D721Med (cell line): ENCODE measurements at regions not wholly inside any gene's neighbourhood (a gene's known extent, or its start where the extent isn't known, plus 50 kb on each side); places are given as distances from the start of the nearest gene placed in this dataset.
"Not testable (repeated sequence)": the region's sequence is repeated elsewhere in the genome, so short reads cannot be mapped to it uniquely, and the experiment has no call there.

Experiments used
- DNase-seq: peaks from one replicate; pipeline ENCODE4 v3.0.0; 2011; ENCODE audit warnings: low spot score; ENCODE audit not compliant: insufficient read length
- FAIRE-seq: peaks from 2 replicates; lab custom pipeline; 2011; peaks lifted over from hg19 to GRCh38; lab: Jason Lieb, UNC
- TF ChIP-seq, protein P1 (sequence below): IDR thresholded peaks from 2 replicates; pipeline ENCODE4 v1.5.1; 2012; ENCODE audit warnings: mild to moderate bottlenecking, control low read depth; ENCODE audit not compliant: insufficient read depth; ENCODE audit errors: missing control alignments

DNA sequence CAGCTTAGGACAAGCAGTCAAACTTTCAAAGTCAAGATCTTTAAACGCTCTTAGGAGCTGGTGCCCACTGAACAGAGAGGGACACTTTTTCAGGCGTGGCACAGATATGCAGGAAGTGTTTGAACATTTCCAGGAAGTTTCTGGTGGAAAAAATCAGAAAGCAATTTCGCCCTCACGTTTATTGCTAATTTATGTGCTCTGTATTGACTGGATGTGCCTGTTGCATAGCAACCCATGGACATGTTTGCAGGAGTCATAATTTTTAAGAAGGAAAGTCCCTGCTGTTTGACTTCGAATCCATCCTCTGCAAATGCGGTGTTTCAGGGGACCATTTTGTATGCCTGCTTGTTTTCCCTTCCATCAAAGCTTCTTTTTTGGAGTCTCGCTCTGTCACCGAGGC, 239.9 kb upstream of the IRF2BP2 start:
- TF ChIP-seq, protein P1, sequence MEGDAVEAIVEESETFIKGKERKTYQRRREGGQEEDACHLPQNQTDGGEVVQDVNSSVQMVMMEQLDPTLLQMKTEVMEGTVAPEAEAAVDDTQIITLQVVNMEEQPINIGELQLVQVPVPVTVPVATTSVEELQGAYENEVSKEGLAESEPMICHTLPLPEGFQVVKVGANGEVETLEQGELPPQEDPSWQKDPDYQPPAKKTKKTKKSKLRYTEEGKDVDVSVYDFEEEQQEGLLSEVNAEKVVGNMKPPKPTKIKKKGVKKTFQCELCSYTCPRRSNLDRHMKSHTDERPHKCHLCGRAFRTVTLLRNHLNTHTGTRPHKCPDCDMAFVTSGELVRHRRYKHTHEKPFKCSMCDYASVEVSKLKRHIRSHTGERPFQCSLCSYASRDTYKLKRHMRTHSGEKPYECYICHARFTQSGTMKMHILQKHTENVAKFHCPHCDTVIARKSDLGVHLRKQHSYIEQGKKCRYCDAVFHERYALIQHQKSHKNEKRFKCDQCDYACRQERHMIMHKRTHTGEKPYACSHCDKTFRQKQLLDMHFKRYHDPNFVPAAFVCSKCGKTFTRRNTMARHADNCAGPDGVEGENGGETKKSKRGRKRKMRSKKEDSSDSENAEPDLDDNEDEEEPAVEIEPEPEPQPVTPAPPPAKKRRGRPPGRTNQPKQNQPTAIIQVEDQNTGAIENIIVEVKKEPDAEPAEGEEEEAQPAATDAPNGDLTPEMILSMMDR: no peak
- FAIRE-seq (no peak), DNase-seq (no peak)

DNA sequence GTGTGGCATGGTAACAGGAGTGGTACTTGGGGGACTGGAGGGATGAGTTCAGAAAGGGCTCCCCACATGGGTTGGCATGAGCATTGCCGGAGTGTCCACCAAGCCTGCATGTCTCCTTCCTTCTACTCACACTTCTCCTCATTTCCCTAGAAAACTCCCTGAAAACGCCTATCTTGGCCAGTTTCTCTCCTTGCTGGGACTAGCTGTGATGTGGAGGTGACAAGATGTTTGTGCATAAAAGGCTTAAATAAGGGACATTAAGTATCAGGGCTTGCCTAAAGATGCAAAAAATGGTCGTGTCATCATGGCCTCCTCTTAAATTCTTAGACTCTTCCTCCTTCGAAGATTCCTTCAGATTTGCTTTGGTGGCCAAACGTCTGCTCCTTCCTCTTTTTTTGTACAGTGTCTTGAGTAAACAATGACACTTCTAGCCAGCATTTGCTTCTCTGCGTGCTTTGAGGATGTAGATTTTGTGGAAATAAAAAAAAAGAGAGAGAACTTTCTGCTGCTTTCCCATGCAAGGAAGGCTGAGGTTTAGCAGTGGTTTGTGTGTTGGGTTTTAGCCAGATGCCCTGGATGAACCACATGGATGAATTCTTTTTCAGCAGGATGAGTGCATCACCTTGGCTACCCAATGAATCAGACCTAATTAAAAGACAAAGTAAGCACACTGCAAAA, 239.1 kb upstream of the IRF2BP2 start:
- DNase-seq (no peak), FAIRE-seq (no peak)
- TF ChIP-seq, protein P1: no peak

DNA sequence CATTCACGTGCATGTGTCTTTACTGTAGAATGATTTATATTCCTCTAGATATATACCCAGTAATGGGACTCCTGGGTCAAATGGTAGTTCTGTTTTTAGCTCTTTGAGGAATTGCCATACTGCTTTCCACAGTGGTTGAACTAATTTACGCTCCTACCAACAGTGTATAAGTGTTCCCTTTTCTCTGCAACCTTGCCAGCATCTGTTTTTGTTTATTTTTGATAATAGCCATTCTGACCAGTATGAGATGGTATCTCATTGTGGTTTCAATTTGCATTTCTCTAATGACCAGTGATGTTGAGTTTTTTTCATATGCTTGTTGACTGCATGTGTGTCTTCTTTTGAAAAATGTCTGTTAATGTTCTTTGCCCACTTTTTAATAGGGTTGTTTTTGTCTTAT, 236.8 kb upstream of the IRF2BP2 start:
- not testable (repeated sequence) for DNase-seq, FAIRE-seq

DNA sequence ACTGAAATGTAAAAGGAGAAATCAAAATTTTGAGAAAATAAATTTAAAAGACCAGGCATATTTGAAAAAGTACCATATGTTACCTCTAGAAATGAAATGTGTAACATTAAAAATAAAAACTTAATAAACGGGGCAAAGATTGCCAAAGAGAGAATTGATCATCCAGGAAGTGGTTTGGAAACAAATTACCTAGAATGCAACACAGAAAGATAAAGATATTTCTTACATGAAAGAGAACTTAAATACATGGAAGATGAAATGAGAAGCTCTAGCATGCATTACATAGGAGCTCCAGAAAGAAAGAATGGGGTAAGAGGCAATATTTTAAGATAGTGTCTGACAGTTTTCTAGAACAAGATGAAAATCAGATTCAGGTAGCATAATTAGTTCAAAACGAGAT, 235.9 kb upstream of the IRF2BP2 start:
- DNase-seq (no peak), FAIRE-seq (no peak)
- TF ChIP-seq, protein P1: no peak

DNA sequence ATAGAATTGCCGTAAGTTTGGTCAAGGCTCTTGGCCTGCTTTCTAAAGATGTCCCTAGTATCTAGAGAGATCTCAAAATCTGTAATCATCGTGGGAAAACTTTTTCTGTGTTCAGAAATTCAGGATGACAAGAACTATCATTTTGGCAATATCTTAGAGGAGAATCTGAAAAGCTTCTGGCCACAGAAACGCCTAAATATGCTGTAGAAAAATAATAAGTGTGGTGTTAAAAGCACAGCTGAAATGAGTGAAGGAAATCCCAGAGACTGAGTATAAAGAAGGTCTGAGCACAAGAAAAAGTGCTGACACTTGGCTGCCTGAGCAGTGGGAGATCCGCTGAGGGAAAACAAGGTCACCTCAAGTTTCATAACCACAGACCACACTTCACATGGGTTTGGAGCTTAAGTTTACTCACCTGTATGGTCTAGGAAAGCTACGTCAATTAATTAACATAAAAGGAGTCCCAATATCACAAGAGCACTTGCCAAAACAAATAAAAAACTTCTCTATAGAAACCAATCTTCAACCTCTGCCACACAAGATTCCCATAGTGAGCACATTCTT, 235.2 kb upstream of the IRF2BP2 start:
- FAIRE-seq (no peak), DNase-seq (no peak)
- TF ChIP-seq, protein P1: no peak

DNA sequence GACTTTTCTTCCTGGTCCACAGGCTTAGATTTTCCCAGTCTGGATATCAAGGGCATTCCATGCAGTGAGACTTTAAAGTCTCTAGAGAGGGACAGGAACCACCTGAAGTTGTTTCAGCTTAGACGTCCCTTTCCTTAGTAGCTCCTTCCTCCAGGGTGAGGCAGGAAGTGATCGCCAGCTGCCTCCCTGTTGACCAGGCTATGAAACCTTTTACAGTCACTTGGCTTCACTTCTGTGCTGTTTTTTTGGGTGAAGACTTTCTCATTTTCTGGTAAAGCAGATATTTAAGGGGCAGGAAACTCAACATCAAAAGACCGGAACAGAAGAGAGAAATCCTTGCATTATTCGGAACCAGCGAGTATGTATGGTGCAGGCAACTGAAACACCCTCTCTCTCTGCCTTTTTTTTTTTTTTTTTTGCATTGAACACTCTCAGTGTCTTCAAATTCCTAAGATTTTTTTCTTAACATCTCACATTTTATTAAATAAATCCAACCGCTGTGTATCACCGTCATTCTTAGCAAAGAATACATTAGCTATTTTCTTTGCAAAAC, 234.6 kb upstream of the IRF2BP2 start:
- TF ChIP-seq, protein P1: no peak
- DNase-seq: no peak
- FAIRE-seq: no peak

DNA sequence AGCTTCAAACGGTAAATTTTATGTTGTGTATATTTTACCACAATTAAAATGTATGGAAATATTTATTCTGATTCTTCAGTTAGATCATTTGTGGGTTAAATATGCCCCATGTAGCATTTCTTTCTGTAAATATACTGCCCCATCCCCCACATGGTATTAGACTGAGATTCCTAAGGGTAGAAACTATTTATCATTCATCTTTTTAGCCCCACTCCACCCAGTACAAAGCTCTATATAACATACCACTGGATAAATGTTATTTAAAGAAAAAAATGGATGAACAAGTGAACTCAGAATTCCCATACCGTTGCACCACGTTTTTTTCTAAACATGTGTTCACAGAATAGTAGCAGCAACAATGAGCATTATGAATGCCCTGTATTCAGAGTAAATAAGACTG, 234.0 kb upstream of the IRF2BP2 start:
- TF ChIP-seq, protein P1: no peak
- DNase-seq (no peak), FAIRE-seq (no peak)
